Activated CD4-positive, CD25-positive, alpha-beta regulatory T cell treated with anti-CD3 and anti-CD28 coated beads, Interleukin-2, amount 50 U/mL, for 24 hours (primary cell): ENCODE measurements at regions not wholly inside any gene's neighbourhood (a gene's known extent, or its start where the extent isn't known, plus 50 kb on each side); places are given as distances from the start of the nearest gene placed in this dataset.
"Not testable (repeated sequence)": the region's sequence is repeated elsewhere in the genome, so short reads cannot be mapped to it uniquely, and the experiment has no call there.

Experiments
- ATAC-seq, 2 donors: fragments of 150-1000 bp; cut with Tn5 transposase; one replicate each; pipeline ENCODE4 v1.10.0; 2021; ENCODE audit warnings: mild to moderate bottlenecking in 1 of 2, moderate library complexity in 1 of 2

DNA sequence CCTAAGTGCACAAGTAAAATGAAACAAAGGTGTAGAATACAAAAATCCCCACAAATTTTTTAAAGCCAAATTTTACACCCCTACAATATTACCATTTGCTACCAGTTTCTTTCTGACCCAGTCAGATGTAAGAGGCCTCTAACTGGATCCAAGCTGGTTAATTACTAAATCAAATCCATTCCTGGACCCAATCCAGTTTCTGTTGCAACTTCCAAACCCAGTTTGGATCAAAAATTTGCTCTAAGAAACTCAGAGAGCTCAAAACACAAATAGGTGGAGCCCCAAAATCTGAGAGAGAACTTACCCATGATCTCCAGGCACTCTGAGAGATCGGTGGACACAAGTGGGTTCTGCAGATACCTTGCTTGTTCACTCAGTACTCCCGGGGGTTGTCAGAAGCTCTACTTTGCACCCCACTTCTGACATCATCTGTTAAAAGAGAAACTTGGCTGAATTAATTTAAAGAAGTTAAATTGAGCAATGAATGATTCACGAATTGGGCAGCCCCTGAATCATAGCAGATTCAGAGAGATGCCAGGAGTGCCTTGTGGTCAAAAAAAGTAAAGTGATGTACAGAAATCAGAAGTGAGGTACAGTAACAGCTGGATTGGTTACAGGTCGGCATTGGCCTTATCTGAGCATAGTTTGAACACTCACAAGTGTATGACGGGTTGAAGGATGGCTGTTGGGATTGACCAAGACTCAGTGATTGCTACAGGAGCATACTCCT, 448.0 kb downstream of the KCNT2 start:
- no peak for ATAC-seq

DNA sequence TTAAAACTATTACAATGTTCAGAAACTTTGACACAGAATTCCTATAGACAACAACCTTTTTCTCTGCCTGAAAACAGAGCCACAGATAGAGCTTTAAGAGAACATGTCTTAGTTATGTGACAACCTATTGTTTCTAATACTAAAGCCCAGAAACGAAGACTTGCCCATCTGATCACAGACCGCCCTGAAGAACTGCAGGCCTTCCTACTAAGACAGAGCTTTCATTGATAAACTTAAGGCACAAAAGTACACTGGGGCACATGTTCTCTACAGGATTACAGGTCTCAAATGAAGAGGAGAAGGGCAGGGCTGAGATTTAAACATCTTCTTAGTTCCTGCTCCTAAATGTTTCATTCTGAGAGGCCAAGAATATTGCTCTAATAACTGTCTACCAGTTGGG, 452.7 kb downstream of the KCNT2 start:
- no peak for ATAC-seq

DNA sequence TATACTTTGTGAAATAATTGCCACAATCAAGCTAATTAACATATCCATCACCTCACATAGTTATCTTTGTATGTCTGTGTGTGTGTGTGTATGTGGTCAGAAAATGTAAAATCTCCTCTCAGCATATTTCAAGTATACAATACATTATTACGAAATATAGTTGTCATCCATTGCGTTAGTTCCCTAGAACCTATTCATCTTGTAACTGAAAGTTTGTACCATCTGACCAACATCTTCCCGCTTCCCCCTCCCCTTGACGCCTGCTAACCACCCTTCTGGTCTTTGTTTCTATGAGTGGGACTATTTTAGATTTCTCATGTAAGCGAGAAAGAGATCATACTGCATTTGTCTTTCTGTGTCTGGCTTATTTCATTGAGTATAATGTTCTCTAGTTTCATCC, 455.3 kb downstream of the KCNT2 start:
- ATAC-seq: no peak

DNA sequence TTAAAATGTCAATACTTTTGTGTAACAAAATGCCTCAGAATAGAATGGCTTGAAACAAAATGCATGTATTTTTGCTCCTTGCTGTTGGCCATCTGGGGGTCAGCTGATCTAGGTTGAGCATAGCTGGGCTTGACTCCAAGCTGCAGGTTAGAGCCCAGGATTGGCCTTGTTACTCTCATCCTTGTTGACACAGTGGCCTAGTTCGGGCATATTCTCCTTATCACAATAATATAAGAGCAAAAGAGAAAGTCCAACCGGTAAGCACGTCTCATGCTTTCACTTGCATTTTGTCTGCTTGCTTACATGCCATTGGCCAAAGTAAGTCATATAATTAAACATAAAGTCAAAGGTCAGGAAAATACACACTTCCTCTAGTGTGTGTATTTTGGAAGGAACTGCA, 456.2 kb downstream of the KCNT2 start:
- no peak for ATAC-seq

DNA sequence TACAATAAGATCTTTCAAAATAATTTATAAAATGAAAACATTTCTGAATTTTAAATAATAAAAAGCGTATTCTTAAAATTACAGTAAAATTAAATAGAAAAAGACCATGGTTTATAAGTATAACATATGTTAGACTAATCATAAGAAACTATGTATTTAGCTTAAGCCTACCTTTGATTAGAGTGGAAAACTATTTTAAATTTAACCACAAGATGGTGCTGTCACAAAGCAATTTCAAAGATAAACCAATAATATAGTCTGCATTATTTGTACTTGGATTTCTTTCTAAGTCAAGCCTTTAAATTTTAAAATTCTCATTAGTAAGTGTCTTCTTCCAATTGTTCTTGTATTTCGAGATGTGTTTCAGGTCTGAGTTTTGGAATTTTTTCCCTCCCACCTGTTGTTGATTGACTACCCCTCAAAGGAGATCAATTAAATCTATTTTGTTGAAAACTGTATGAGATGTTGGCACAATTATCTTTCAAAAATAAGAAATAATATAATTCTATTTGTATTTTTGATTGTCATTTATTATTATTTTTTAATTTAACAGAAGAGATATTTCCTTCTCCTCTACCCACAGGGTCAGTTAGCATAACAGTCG, 459.8 kb downstream of the KCNT2 start:
- ATAC-seq: no peak

DNA sequence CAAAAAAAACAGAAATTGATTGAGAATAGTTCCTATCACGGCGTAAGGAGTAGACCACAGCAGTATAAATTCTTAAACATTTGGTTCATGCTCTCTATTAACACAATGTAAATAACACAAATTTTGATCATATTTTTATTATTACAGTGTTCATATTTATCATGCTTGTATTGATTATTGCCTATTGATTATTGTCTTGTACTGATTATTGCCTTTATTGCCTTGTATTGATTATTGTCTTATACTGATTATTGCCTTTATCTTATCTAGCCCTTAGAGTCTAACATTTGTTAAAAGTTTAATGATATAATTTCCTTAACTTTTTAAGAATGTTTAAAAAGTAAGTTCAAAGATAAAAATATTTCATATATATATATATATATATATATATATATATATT, 460.7 kb downstream of the KCNT2 start:
- ATAC-seq: no peak

DNA sequence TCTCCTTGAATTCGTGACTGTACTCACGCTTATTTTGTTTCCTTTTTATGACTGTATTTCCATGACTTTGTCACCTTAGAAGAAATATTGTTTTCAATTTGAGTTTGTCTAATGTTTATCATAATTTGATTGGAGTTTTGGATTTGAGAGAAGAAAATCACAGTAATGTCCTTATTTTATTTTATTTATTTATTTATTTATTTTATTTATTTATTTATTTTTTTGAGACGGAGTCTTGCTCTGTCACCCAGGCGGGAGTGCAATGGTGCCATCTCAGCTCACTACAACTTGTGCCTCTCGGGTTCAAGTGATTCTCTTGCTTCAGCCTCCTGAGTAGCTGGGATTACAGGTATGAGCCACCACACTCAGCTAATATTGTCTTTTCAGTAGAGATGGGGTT, 463.1 kb downstream of the KCNT2 start:
- not testable (repeated sequence) for ATAC-seq

DNA sequence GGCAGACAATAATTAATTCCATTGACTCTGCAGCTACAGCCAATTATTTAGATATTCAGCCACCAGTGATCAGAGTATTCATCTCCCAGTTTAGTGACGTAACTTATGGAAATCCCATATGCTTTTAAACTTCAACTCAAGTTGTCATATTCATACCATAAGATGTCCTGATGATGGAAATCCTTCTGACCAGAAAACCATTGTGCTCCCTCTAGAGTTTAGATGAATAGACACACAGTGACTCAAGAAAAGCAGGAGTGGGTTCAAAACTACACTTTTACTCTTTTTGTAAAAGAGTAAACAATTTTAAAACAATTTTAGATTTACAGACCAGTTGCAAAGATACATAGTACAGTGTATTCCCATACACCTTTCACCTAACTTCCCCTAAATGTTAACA, 463.7 kb downstream of the KCNT2 start:
- no peak for ATAC-seq

DNA sequence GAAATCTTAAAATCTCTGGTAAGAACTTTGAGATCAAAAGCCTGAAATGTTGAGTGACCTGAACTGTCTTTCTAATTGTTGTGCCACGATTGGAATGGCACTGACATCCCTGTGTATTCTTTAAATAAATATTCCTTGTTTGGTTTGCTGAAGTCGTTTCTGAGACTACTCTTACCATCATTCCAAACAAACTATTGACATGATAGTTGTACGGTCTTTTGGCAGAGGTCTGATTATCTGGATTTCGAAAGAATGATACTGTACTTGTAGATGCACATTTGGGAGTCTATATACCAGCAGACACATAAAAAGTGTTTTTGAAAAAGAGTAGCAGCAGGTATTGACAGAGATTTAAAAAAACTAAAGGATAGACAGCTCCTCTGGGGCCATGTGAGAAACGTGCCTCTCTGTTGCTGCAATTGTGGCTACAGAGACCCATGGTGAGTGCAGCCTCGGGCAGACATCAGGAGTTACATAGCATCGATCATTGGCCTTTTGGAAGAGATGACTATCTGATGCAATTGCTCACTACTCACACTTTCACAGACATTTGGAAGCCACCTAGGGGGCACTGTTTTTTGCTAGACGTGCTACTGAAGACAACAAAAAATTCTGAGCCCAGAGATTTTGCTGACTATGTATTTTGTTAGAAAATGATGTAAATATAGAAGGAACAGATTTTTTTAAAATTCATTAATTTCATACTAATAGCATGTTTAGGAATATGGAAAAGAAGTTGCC, 464.5 kb downstream of the KCNT2 start:
- no peak for ATAC-seq

DNA sequence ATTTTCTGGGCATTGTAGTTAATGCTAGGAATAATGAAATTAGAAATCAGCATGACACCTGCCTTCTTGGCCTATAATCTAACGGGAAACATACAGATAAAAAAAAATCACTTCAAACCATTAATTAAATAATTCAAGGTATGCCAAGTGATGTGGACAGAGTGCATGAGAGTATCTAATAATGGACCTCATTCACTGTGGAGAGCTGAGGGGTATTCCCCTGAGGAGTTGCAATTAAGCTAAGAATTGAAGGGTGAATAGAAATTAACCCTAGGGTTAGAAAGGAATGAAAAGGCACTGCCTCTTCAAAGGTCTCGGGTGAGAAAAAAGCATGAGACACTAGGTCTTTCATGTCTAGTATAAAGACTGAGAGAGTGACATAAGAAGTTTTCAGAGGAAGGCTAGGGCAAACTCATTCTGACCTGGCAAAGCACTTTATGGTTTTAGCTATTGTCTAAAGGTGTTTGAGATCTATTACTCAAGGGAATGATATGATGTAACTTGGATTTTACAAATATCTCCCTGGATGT, 466.1 kb downstream of the KCNT2 start:
- ATAC-seq: no peak

DNA sequence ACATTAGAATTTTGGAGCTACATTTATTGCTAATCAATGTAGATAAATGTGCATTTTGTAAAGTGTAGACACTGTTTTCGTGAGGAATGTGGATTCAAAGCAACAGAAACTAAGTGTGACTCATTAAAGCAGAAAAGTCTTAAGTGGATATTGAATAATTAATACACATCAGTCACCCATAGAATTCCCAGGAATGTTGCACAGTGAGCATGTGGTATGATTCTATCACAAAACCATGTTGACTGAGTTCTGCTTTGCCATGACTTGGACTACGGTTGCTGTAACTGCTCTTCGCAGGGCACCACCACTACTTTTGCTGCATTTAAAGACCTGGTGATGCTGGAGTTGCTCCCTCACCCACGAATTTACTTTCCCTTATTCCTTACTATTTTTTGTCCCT, 471.8 kb downstream of the KCNT2 start:
- ATAC-seq: no peak

DNA sequence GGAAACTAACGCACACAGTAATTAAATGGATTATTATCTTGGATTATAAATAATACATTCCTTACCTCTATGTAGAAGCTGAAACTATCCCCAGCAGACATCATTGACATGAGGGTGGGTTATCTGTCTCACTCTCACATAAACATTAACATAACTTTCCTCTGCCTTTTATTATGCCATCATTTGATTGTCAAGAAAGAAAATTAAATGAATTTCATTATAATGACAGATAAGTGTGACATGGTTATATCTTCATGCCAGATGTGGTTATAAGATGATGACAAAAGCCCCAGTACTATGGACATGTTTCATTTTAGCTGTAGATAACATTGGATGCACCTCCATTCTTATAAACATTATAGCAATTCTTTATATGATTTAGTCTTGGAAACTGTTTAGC, 476.5 kb downstream of the KCNT2 start:
- ATAC-seq: no peak

DNA sequence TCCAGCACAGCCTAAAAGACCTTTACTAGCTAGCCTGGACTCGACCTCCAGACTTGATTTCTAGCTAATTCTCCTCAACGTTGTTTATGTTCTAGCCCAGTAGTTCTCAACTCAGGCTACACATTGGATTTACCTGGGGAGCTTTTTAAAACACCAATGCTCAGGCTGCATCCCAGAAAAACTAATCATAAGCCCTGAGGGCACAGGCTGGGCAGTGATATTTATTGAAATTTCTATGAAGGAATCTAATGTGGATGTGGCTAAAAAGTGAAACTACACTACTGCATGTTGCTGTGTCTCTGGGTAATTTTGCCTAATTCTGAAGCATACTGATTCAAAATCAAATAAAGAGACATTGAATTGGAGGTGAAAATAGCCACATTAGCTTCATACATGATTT, 479.4 kb downstream of the KCNT2 start:
- no peak for ATAC-seq

DNA sequence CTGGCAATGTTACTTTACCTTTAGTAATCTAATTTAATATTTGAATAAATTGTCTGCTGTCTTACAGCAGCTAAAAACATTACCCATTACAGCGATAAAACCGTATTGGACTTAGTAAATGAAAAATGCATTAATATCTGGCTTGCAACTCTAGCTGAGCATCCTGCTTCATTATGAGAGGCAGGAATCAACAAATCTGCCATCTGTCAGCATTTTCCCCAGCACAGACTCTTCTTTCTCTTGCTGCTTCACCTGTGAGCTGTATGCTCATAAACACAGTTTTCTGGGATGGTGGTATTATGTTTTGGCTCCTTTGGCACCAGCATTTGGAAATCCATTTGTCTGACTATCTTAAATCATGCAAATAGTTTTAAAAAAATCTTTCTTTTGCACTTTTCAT, 487.1 kb downstream of the KCNT2 start:
- no peak for ATAC-seq

DNA sequence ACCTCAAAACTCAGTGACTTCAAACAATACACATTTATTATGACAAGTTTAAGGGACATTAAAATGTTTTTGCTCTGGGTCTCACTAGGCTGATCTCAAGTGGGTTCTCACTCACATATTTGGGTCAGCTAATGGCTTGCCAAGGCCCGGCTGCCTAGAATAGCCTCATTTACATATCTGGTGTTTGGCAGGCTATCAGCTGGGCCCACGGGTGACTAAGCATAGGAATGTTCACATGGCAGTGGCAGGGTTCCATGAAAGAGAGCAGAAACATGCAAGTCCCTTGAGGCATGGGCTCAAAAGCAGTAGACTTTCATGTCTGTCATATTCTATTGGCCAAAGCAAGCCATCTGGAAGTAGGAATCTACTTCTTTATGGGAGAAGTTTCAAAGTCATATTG, 492.6 kb downstream of the KCNT2 start:
- ATAC-seq: no peak

DNA sequence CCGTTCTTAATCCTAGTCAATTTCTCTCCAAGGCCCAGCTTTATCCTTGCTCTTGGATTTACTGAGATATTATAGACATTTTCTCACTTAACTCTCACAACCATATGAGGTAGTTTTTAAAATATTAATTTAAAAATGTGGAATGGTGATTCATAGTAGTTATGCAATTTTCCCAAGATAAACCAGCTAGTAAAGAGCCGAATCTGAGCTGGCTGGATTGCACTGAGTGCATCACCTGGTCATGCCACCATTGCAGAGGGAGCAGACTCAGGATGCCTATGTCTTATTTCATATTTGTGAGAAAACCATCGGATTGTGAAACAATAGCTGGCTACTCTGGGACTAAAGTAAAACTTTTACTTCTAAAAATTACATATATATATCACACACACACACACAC, 494.0 kb downstream of the KCNT2 start:
- ATAC-seq: no peak

DNA sequence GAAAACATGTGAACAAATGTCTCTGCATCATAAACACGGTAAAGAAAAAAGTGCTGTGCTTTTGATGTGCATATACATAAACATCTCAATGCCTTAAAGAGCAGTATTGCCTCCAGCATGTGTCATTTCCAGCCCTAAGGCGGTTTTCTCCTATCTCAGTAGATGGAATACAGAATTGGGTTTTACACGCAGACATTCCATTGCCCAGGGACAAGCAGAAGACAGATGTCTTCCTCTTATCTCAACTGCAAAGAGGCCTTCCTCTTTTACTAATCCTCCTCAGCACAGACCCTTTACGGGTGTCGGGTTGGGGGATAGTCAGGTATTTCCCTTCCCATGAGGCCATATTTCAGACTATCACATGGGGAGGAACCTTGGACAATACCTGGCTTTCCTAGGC, 499.2 kb downstream of the KCNT2 start:
- ATAC-seq: not testable (repeated sequence)

DNA sequence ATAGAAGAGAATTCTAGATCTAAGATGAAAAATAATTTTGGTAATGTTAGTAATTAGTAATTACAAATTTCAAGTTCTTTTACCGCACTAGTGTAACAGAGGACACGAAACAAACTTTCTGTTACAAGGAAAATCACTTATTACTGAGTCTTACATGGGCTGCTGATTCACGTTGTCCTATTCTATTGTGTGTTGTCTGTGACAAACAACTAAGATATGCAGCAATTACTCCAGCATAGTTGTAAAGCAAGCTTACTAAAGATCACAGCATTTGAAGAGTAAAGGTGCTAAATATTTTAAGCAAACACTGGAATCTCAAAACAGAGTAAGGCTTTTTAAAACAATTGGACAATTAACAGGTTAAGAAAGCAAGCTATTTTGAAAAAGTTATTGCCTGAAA, 502.3 kb downstream of the KCNT2 start:
- ATAC-seq: no peak

DNA sequence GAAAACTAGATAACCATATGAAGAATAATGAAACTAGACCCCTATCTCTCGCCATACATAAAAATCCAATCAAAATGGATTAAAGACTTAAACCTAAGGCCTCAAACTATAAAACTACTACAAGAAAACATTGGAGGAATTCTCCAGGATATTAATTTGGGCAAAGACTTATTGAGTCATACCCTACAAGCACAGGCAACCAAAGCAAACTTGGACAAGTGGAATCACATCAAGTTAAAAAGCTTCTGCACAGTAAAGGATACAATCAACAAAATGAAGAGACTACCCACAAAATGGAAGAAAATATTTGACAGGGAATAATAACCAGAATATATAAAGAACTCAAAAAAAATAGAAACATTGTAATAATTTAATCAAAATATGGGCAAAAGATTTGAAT, 505.4 kb downstream of the KCNT2 start:
- no peak for ATAC-seq

DNA sequence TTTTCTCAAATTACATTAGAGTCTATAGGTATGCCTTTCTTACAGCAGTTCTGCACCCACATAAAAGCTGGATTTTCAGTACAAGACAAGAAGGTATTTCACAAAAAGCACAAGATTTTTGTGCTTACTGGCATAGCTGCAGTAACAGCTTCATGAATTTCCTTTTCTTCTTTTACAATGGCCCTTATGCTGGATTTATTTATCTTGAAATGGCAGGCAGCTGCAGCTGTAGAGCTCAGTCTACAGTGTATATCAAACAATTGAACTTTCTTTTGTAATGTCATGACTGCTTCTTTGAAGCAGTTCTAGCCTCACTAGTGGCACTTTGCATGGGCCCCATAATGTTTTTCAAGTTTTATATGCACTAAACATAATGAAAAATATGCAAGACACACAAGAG, 510.2 kb downstream of the KCNT2 start:
- ATAC-seq: no peak

DNA sequence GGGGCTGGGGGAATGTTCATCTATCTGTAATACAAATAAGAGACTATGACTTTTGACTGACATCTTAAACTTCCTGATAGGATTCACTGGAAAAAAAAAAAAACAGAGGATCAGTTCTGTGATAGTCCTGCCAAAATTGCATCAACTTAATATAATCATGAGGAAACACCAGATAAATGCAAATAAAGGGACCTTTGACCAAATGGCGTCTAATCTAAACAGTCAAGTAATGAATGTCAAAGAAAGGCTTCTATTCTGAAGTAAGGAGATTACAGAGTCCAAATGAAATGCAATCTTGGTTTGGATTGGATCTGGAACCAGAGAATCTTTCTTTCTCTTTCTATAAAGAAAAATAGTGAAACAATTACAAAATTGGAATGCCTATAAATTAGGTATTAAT, 513.4 kb downstream of the KCNT2 start:
- no peak for ATAC-seq

DNA sequence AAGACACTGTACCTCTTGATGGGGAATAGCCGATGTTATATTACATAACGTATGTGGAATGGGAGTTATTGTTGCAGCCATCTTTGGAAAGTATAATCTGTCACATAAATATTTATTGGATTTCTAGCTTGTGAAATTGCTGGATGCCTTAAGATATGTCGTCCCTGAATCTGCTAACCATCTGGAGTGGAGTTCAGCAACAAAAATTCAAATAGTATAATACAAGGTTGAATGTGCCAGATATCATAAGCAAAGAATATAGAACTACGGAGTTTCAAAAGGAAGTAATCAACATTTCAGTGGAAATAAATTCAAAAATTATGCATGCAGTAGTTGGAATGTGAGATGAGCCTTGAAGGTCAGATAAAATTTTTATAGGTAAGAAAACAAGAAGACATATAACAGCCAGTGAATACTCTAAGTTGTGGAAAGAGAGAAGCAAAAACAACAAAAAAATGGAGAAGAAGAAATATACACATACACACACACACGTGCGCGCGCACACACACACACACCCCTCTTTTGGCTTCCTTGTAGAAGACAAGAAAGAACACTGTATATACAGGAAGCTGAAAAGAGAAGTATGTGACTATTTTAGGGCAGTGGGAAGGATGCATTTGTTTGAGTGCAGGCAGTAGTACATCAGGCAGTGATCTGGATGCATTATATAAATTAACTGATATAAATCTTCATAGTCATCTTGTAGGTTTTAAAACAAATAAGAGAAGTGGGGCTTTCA, 516.7 kb downstream of the KCNT2 start:
- no peak for ATAC-seq

DNA sequence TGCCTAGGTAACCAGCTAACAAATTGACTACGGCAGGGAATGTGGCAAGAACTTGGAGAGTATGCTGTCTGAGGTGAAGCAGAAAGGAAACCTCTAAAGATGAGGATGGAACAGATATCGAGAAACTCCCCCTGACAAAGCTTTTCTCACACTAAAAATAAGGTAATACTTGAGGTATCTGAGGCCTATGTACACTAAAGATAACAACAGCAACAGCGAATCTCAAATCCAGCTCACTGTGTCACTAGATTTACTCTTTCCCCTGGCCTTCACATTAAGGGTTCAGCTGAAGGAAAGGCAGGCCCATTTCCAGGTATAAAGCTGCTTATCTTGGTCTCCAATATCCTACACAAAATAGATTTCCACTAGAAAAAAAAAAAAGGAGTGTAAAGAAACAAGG, 518.0 kb downstream of the KCNT2 start:
- no peak for ATAC-seq
